ENCODE measurements at regions not wholly inside any gene's neighbourhood (a gene's known extent, or its start where the extent isn't known, plus 50 kb on each side); places are given as distances from the start of the nearest gene placed in this dataset.

GRCh38 chr7:110142939-110143526 lies 947.9 kb upstream of the LRRN3 start:
- H3K9me3 ChIP-seq (ENCODE audit: low read length): peaks cover 34% of the 10 kb centered on the region
- H3K27ac ChIP-seq (ENCODE audit: low read length): no peak overlapping the region
- H2AFZ ChIP-seq (ENCODE audit: low read length): no peak overlapping the region
- H3K4me2 ChIP-seq (ENCODE audit: low read depth, low read length, poor library complexity, severe bottlenecking): no peak overlapping the region
- no peaks in the 10 kb centered on the region for H3K9me2 ChIP-seq (replicated peaks; ENCODE audit: insufficient read depth, low read length)
- H3K27me3 ChIP-seq (ENCODE audit: low read length): no peaks in the 10 kb centered on the region
- no peaks in the 10 kb centered on the region for H4K20me1 ChIP-seq (ENCODE audit: insufficient read depth, low read depth, low read length)
- no peak for DNase-seq
- H3K36me3 ChIP-seq (ENCODE audit: insufficient read depth, low read length): no peaks in the 10 kb centered on the region
- no peak overlapping the region for H3K9ac ChIP-seq (ENCODE audit: low read length)
- H3K79me2 ChIP-seq (ENCODE audit: low read length): no peaks in the 10 kb centered on the region
- H3K4me3 ChIP-seq (ENCODE audit: low read length): no peak overlapping the region
- H3K4me1 ChIP-seq (ENCODE audit: low read length): no peaks in the 10 kb centered on the region

GRCh38 chr7:110144599-110144998 lies 946.3 kb upstream of the LRRN3 start:
- H3K4me1 ChIP-seq (ENCODE audit: low read length): no peaks in the 10 kb centered on the region
- no peaks in the 10 kb centered on the region for H3K36me3 ChIP-seq (ENCODE audit: insufficient read depth, low read length)
- H3K4me3 ChIP-seq (ENCODE audit: low read length): no peak overlapping the region
- H3K79me2 ChIP-seq (ENCODE audit: low read length): no peaks in the 10 kb centered on the region
- no peaks in the 10 kb centered on the region for H3K9me2 ChIP-seq (replicated peaks; ENCODE audit: insufficient read depth, low read length)
- no peak overlapping the region for H3K27ac ChIP-seq (ENCODE audit: low read length)
- H3K4me2 ChIP-seq (ENCODE audit: low read depth, low read length, poor library complexity, severe bottlenecking): no peak overlapping the region
- H3K27me3 ChIP-seq (ENCODE audit: low read length): no peaks in the 10 kb centered on the region
- H3K9ac ChIP-seq (ENCODE audit: low read length): no peak overlapping the region
- no peak for DNase-seq
- H2AFZ ChIP-seq (ENCODE audit: low read length): no peak overlapping the region
- no peaks in the 10 kb centered on the region for H4K20me1 ChIP-seq (ENCODE audit: insufficient read depth, low read depth, low read length)
- peaks cover 22% of the 10 kb centered on the region for H3K9me3 ChIP-seq (ENCODE audit: low read length)

- Histone ChIP-seq H2AFZ (ENCODE audit: low read length) (no peak overlapping the region), H3K36me3 (ENCODE audit: insufficient read depth, low read length) (no peaks in the 10 kb centered on the region), H3K4me2 (ENCODE audit: low read depth, low read length, poor library complexity, severe bottlenecking) (no peak overlapping the region), H3K27me3 (ENCODE audit: low read length) (no peaks in the 10 kb centered on the region), H3K27ac (ENCODE audit: low read length) (no peak overlapping the region), H3K9me2 (replicated peaks; ENCODE audit: insufficient read depth, low read length) (no peaks in the 10 kb centered on the region; the same call in 1 of the 2 replicates), H3K9ac (ENCODE audit: low read length) (no peak overlapping the region), H3K4me3 (ENCODE audit: low read length) (no peak overlapping the region), H3K4me1 (ENCODE audit: low read length) (no peaks in the 10 kb centered on the region), H4K20me1 (ENCODE audit: insufficient read depth, low read depth, low read length) (no peaks in the 10 kb centered on the region), H3K9me3 (ENCODE audit: low read length) (peaks cover 20% of the 10 kb centered on the region), H3K79me2 (ENCODE audit: low read length) (no peaks in the 10 kb centered on the region)
- DNase-seq: no peak
Measured at GRCh38 chr7:110148054-110148453, 942.9 kb upstream of the LRRN3 start.

- Histone ChIP-seq H2AFZ (ENCODE audit: low read length) (no peak overlapping the region), H3K9me2 (replicated peaks; ENCODE audit: insufficient read depth, low read length) (no peaks in the 10 kb centered on the region; the same call in 1 of the 2 replicates), H3K27ac (ENCODE audit: low read length) (no peak overlapping the region), H3K4me1 (ENCODE audit: low read length) (no peaks in the 10 kb centered on the region), H3K79me2 (ENCODE audit: low read length) (no peaks in the 10 kb centered on the region), H4K20me1 (ENCODE audit: insufficient read depth, low read depth, low read length) (no peaks in the 10 kb centered on the region), H3K9ac (ENCODE audit: low read length) (no peak overlapping the region), H3K9me3 (ENCODE audit: low read length) (peaks cover 12% of the 10 kb centered on the region), H3K27me3 (ENCODE audit: low read length) (no peaks in the 10 kb centered on the region), H3K4me2 (ENCODE audit: low read depth, low read length, poor library complexity, severe bottlenecking) (no peak overlapping the region), H3K36me3 (ENCODE audit: insufficient read depth, low read length) (no peaks in the 10 kb centered on the region), H3K4me3 (ENCODE audit: low read length) (no peak overlapping the region)
- DNase-seq: no peak
Measured at GRCh38 chr7:110153222-110153621, 937.7 kb upstream of the LRRN3 start.

- Histone ChIP-seq H2AFZ (ENCODE audit: low read length) (no peak overlapping the region), H3K4me1 (ENCODE audit: low read length) (no peaks in the 10 kb centered on the region), H3K4me3 (ENCODE audit: low read length) (no peak overlapping the region), H3K36me3 (ENCODE audit: insufficient read depth, low read length) (no peaks in the 10 kb centered on the region), H3K4me2 (ENCODE audit: low read depth, low read length, poor library complexity, severe bottlenecking) (no peak overlapping the region), H3K9me3 (ENCODE audit: low read length) (peaks cover 9% of the 10 kb centered on the region), H3K27ac (ENCODE audit: low read length) (no peak overlapping the region), H3K27me3 (ENCODE audit: low read length) (no peaks in the 10 kb centered on the region), H3K79me2 (ENCODE audit: low read length) (no peaks in the 10 kb centered on the region), H3K9ac (ENCODE audit: low read length) (no peak overlapping the region), H3K9me2 (replicated peaks; ENCODE audit: insufficient read depth, low read length) (no peaks in the 10 kb centered on the region; the same call in 1 of the 2 replicates), H4K20me1 (ENCODE audit: insufficient read depth, low read depth, low read length) (no peaks in the 10 kb centered on the region)
- no peak for DNase-seq
Measured at GRCh38 chr7:110156511-110156910, 934.4 kb upstream of the LRRN3 start.

GRCh38 chr7:110157631-110158362 lies 933.1 kb upstream of the LRRN3 start:
- no peak overlapping the region for H2AFZ ChIP-seq (ENCODE audit: low read length)
- no peaks in the 10 kb centered on the region for H3K79me2 ChIP-seq (ENCODE audit: low read length)
- no peaks in the 10 kb centered on the region for H3K27me3 ChIP-seq (ENCODE audit: low read length)
- H3K9me3 ChIP-seq (ENCODE audit: low read length): peaks cover 13% of the 10 kb centered on the region
- no peak overlapping the region for H3K9ac ChIP-seq (ENCODE audit: low read length)
- no peak overlapping the region for H3K27ac ChIP-seq (ENCODE audit: low read length)
- no peaks in the 10 kb centered on the region; the same call in 1 of the 2 replicates for H3K9me2 ChIP-seq (replicated peaks; ENCODE audit: insufficient read depth, low read length)
- H3K36me3 ChIP-seq (ENCODE audit: insufficient read depth, low read length): no peaks in the 10 kb centered on the region
- DNase-seq: no peak
- H3K4me1 ChIP-seq (ENCODE audit: low read length): no peaks in the 10 kb centered on the region
- H3K4me2 ChIP-seq (ENCODE audit: low read depth, low read length, poor library complexity, severe bottlenecking): no peak overlapping the region
- H4K20me1 ChIP-seq (ENCODE audit: insufficient read depth, low read depth, low read length): no peaks in the 10 kb centered on the region
- H3K4me3 ChIP-seq (ENCODE audit: low read length): no peak overlapping the region

GRCh38 chr7:110168010-110168409 lies 922.9 kb upstream of the LRRN3 start:
- Histone ChIP-seq H3K4me2 (ENCODE audit: low read depth, low read length, poor library complexity, severe bottlenecking) (no peak overlapping the region), H3K9ac (ENCODE audit: low read length) (no peak overlapping the region), H3K27me3 (ENCODE audit: low read length) (no peaks in the 10 kb centered on the region), H3K27ac (ENCODE audit: low read length) (no peak overlapping the region), H2AFZ (ENCODE audit: low read length) (no peak overlapping the region), H4K20me1 (ENCODE audit: insufficient read depth, low read depth, low read length) (no peaks in the 10 kb centered on the region), H3K36me3 (ENCODE audit: insufficient read depth, low read length) (no peaks in the 10 kb centered on the region), H3K4me1 (ENCODE audit: low read length) (no peaks in the 10 kb centered on the region), H3K79me2 (ENCODE audit: low read length) (no peaks in the 10 kb centered on the region), H3K9me3 (ENCODE audit: low read length) (peaks cover 10% of the 10 kb centered on the region), H3K4me3 (ENCODE audit: low read length) (no peak overlapping the region), H3K9me2 (replicated peaks; ENCODE audit: insufficient read depth, low read length) (no peaks in the 10 kb centered on the region)
- DNase-seq: no peak

GRCh38 chr7:110170841-110171240 lies 920.1 kb upstream of the LRRN3 start:
- Histone ChIP-seq H3K9me3 (ENCODE audit: low read length) (peaks cover 6% of the 10 kb centered on the region), H3K79me2 (ENCODE audit: low read length) (no peaks in the 10 kb centered on the region), H3K4me1 (ENCODE audit: low read length) (no peaks in the 10 kb centered on the region), H2AFZ (ENCODE audit: low read length) (no peak overlapping the region), H3K9me2 (replicated peaks; ENCODE audit: insufficient read depth, low read length) (no peaks in the 10 kb centered on the region), H3K36me3 (ENCODE audit: insufficient read depth, low read length) (no peaks in the 10 kb centered on the region), H3K4me2 (ENCODE audit: low read depth, low read length, poor library complexity, severe bottlenecking) (no peak overlapping the region), H3K27ac (ENCODE audit: low read length) (no peak overlapping the region), H4K20me1 (ENCODE audit: insufficient read depth, low read depth, low read length) (no peaks in the 10 kb centered on the region), H3K9ac (ENCODE audit: low read length) (no peak overlapping the region), H3K27me3 (ENCODE audit: low read length) (no peaks in the 10 kb centered on the region), H3K4me3 (ENCODE audit: low read length) (no peak overlapping the region)
- DNase-seq: no peak

All from Karpas-422 (cell line).